ENCODE measurements at regions not wholly inside any gene's neighbourhood (a gene's known extent, or its start where the extent isn't known, plus 50 kb on each side); places are given as distances from the start of the nearest gene placed in this dataset.

DNA sequence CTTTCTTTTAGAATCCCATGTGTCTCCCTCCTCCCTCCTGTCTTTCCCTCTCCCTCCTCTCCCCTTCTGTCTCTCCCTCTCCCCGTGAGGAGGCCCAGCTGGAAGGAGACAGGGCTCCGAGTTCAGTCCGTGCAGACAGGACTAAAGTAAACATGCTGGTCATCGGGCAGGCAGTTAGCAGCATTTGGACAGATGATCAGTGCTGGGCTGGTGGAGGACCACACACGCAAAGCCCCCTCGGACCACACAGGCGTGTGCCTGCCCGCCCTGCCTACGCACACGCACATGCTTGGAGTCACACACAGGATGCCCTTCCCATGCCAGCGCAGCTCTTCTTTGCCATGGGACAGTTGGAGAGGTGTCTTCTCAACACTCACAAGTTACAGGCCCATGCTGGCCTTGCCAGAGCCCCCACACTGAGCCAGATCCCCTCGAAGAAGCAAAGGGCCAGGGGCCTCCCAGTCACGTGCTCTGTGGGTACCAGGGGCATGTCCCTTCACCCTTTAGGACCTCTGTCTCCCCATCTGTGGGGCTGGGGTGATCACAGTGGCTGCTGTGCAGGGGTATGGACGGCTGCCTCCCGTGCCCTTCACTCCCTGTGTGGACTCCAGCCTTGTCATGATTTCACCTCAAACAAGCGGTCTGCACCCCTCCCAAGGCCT, 215.7 kb upstream of the FOXF1 start:
- DNase-seq, result no peak

DNA sequence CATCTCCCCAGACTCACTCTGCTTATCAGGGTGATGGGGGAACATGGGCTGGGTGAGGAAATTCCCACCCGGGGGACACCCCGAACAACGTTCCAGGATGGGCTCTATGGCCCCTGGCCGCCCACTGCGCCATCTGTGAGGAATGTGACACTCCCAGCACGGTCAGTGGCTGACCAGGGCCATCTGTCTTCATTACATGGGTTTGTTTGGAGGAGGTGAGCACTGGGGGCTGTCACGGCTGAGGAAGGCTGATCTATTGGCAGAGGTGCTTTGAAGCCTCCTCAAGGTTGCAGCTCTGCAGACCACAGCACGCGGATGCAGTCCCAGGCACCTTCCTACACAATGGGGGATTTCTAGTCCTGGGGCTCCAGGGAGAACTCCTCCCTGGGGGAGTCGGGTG, 214.1 kb upstream of the FOXF1 start:
- DNase-seq, result no peak

DNA sequence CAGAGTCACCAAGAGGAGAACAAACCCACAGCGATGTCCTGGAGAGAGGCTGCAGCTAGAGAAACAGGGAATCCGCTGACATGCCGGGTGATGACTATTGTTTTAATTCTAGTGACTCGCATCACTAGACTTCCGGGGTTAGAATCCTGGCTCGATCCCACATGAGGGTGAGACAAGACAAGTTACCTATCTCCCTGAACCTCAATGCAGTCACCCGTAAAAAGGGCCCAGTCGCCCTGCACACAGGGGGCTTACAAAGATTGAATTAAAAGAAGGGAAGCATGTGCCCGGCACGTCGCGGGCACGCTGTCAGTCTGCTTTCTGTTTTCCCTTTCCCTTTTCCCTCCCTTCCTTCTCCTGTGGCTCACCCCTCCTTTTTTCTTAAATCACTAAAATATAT, 212.9 kb upstream of the FOXF1 start:
- DNase-seq, result no peak

DNA sequence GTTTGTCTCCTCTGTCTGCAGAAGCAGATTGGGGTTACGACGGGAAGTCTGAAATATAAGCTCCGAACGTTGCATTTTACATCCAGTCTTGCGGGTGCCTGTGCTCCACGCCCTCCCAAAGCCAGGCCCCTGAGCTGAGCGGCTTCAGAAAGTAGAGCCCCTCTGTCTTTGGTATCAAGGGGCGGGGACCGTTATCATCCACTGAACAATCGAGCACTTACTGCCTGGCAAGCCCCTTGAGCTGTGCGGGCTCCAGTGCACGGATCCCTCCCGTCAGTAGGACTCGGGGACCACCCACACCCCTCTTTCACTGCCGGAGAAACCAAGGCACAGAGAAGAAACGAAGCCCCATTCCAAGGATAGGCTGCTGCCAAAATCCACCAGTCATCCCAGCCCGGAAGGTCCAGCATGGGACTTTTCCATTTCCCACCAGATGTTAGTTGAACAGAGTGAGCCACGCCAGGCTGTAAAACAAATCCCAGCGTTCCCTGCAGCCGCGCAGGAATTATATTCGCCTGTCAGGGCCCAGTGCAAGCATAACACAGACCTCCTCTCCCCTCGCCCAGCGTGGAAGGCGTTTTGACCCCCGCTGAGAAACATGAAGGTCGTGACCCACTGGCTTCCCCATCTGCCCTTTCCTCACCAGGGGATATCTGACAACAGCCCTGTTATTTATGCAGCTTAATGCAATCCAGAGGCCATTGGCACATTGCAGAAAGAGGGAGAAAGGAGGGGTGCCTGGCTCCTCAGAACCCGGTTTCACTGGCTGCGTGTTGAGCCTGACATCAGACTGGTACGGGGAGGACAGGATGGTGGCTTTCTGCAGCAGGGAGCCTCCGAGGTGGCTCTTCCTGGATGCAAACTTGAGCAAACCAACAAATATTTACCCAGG, 212.2 kb upstream of the FOXF1 start:
- no peak for DNase-seq

DNA sequence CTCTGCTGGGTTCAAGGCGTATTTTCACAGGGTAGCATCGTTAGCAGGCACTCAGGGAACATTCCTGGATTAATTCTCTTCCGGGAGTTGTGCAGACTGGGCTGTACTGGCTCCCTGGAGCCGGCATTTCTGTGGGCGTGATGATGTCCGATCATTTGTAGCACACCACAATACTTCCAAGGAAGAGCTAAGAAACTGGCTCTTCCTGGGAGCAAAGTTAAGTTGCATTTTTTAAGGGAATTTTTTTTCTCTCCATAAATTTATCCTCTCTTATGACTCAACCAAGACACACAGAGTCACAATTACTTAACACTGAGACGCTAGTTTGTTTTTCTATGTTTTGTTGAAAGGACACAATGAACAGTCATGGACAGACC, 211.6 kb upstream of the FOXF1 start:
- DNase-seq, result no peak

DNA sequence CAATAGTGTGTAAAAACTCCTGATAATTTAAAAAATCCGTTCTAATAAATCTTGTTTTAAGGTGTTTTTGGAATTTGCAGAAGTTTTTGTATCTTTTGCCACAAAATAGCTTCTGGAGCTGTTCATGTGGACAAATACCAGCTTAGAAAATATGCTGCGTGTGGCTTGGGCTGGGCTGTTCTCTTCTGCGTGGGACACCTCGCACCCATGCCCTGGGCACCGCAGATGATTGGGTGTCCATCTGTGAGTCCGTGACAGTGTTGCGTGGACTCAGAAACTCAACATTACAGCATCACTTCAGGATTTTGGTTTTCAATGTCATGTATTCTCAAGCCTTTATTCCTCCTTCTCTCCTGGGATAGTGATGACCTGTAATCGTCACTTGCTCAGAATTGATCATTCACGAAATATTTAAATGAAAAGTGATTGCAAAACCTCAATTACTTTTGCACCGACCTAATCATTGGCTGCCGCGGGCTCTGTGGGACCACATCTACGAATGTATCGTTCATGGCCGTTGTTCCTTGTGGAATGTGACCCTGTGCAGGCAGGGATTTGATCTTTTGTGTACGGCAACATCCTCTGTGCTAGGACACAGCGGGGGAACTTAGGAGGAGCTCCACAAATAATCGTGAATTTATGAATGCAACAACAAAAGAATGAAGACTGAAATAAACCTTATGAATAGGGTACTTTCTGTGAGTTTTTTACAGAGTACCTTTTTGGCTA, 210.3 kb upstream of the FOXF1 start:
- DNase-seq, result no peak

DNA sequence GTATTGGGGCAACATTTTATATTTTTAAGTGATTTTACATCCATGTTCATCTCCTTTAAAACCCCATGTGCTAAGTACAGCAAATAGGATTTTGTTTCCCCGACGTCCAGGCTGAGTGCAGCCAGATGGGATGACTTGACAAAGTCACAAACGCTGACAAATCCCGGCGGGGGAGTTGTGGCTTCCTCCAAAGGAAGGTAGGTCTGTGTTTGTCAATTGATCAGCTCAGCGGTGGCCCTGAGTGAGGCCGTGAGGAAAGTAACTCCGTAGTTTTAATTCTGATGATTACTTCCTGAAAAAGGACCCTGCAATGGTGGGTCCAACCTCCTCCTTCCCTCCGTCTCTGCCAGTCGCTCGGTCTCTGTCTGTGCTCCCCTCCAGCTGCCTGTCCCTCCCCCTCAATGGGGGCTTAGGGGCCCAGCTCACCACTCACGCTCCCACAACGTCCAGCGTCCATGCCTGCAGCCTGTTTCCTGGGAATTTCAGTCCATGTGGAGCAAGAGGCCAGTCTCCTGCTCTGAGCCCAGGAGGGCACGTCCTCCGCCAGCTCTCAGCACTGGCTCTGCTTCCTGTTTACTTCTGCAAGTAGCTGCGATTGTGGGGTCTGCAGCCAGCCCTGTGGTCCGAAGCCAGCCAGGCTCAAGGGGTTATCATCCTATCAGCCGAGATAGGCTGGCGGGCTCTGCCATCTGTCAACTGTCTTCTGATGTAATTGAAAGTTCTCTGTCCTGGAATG, 209.4 kb upstream of the FOXF1 start:
- no peak for DNase-seq

DNA sequence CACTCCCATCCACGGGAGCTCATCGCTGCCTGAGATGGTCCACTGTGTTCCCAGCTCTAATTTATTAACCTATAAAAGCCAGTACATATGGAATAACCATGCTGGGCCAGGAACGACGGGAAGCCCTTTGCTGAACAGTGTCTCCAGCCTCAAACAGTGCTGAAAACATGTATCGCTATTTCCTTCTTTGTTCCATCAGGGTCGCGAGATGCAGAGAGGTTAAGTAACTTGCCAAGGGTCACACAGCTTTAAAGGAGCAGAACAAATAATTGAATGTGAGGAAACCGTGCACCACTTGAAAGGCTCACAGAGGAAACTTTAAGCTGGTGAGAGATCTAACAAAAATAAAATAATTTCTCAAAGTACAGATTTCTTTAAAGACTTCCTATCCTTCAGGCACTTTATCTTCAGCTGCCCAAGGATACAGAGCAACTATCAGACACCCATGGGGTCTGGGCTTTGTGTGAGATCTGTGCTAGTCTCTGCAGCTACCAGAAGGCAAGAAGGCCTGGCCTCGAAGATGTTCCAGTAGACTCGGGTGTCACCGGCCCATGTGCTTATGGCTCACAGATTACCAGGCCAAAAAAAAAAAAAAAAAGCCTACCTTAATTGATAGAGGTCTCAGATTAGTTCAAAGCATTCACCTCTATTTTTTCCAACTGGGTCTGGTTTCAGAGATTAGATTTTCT, 207.8 kb upstream of the FOXF1 start:
- no peak for DNase-seq

DNA sequence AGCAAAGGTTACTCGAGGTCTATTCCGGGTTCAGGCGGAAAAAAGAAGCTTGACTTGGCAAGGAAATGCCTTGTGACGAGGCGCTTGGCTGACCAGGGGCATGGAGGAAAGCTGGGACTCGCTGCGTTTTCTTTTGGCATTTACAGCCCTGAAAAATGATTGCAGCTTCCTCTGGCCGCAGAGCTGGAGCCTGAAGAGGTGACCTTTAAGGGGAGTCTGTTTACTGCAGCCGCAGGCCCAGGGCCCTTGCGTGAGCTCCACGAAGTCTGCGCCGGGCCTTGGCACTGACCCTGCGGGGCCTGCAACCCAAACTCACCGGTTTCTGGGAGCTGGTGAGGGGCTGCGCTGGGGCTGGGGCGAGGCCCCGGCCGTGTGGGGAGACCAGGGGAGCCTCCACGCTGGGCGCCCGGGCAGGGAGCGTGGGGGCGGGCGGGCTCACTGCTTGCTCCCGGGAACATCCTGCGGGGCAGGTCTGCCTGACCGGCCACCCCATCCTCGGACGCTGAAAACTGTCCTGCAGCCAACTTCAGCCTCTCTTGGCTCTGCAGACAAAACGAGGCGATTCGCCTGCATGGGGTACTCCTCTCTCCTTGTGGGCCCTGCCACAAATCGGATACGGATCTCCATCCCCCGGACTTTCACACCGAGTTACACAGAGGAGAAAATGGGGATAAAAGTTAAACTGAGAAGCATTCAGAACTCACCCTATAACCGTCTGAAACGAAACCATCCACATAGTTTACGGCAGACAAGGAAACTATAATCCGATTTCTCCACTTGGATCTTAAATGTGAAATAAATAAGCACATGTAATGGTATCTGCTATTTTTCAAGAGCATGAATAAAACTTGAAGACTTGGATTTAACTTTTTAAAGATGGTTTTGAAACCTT, 206.3 kb upstream of the FOXF1 start:
- DNase-seq, result no peak

DNA sequence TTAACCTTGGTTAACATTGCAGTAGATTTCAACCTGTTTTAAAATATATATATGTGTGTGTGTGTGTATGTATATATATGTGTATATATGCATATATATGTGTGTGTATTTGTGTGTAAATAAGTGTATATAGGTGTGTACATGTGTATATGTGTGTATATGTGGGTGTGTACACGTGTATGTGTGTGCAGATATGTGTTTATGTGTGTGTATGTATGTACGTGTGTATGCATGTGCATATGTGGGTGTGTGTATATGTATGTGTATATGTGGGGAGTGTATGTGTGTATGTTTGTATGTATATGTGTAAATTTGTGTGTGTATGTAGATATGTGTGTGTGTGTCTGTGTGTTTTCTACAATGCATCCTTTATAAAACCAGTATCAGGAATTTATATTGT, 205.5 kb upstream of the FOXF1 start:
- no peak for DNase-seq

DNA sequence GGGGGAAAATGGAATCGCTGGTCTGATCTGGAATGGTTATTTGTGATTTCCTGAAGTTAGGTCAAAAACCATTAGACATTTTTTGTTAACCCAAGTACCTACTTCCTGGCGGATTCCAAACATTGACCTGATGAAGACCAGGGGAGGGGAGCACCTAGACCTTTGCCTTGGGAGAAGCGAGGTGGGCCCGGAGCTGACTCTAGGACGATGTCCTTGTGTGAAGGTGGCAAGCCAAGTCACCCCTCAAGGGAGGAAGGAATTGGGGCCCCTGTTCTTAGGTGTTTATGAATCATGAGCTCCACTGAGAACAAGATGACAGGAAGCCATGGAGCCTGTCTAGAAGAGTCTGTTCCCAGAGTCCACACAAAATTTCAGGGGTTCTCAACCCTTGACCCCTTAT, 204.9 kb upstream of the FOXF1 start:
- DNase-seq, result no peak

DNA sequence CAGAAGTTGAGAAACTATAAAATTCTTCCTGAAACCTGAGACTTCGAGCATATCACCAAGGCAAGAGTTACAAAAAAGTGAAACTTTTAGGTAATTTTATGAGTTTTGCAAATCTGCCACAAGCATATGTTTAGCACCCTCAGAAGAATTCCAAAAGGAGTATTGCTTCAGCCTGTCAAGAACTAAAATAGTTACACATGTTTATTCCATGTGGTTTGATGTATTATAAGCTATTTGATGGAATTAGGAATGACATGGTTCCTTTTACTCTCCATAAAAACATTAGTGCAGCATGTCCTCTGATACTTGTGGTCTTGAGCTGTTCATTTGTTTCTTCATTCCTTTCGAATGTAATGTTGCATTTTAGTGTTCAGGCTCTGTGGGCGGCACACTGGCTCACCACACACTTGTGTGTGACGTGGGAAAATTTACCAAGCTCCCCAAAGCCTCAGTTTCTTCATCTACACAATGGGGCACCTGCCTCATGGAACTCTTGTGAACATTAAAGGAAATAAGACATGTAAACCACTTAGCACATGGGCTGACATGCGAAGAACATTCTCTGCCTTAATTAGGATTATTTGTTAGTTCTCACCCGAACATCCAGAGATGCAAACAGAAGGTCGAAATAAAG, 204.2 kb upstream of the FOXF1 start:
- DNase-seq, result no peak

DNA sequence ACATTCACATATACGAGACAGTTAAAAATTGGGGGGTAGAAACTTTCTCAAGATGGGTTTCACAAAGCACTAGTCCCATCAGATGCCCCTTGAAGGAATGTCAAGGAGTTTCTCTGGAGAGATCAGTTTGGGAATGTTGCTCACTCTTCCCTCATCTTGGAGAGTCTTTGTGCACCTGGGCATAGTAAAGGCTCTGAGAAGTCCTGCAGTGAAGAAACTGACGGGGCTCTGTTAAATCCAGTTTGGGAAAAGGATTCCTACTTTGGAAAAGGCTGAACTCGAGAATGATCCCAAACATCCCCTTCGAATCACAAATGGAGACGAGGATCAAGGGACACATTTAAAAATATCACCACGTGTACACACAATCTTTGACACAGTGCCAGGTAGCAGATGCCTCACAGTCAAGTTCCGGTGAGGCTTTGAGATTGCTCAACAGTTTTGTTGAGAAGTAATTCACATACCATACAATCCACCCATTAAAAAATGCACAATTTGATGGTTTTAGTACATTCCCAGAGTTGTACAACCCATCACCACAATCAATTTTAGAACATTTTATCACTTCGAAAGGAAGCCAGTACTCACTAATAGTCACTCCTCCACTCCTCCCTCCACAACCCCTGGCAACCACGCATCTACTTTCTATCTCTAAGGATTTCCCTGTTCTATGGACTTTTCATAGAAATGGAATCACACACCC, 203.4 kb upstream of the FOXF1 start:
- DNase-seq, result no peak

DNA sequence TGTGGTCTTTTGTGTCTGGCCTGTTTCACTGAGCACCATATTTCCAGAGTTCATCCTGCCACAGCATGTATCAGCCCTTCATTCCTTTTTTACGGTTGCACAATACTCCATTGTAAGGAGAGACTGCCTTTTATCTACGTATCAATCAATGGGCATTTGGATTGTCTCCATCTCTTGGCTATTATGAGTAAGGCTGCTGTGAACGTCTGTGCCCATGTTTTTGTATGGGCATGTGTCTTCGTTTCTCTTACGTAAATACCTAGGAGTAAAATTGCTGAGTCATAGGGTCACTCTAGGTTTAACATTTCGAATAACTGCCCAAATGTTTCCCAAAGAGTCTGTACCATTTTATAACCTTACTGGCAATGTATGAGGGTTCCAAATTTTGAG, 202.8 kb upstream of the FOXF1 start:
- DNase-seq, result no peak

DNA sequence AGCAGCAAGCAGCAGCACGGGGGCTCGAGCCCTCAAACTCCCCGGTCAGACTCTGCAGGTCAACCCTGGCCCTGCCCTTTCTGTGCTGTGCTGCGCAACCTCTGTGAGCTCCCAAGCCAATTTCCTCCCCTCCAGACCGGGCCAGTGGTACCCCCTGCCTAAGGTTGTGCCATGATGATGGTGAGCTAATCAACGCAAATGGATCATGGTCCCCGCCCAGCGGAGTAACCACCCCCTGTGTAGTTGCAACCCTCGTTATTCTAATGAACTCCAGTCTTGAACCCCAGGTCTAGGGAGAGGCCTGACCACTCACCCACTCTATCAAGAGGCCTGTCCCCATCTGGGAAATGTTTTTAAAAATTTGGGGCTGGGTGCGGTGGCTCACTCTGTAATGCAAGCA, 201.8 kb upstream of the FOXF1 start:
- no peak for DNase-seq

DNA sequence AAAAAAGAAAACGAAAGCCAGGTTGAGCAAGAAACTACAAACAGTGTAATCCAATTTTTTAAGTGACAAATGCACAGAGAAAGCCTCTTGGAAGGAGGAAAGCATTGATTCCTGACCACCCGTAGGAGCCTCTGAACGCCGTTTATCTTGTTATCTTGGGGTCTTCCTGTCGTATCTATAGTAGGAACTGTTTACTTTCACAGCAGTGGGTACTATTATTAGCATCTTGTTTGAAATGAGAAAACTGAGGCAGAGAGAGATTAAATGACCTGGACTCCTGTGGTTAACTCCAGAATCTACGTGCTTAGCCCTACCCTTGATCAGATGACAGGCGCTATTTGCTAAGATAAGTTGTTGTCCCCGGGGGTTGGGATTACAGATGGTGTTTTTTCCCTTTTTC, 196.7 kb upstream of the FOXF1 start:
- no peak for DNase-seq

DNA sequence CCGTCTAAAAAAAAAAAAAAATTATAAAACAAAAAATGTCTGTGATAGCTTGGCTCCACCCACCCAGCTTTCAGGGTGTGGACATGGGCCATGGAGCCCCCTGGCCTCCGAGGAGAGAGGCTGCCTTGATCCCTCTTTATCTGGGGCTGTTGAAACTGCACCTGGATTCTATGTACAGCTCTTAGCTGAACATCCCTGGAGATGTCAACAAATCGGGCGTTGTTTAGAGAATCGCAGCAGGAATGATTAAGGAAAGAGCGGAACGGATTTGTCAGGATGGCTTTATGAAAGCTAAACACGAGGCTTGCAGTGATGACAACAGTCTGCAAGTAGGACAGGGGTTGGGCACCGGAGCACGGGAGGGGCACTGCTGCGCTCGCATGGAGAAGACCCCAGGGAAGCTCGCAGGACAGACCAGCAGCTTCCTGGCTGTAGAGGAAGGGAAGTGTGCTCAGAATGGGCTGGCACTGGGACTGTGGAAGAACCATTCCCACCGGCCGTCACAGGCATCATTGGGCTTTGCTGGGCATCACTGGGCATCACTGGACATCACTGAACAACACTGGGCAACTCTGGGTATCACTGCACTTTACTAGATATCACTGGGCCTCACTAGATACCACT, 195.8 kb upstream of the FOXF1 start:
- no peak for DNase-seq

DNA sequence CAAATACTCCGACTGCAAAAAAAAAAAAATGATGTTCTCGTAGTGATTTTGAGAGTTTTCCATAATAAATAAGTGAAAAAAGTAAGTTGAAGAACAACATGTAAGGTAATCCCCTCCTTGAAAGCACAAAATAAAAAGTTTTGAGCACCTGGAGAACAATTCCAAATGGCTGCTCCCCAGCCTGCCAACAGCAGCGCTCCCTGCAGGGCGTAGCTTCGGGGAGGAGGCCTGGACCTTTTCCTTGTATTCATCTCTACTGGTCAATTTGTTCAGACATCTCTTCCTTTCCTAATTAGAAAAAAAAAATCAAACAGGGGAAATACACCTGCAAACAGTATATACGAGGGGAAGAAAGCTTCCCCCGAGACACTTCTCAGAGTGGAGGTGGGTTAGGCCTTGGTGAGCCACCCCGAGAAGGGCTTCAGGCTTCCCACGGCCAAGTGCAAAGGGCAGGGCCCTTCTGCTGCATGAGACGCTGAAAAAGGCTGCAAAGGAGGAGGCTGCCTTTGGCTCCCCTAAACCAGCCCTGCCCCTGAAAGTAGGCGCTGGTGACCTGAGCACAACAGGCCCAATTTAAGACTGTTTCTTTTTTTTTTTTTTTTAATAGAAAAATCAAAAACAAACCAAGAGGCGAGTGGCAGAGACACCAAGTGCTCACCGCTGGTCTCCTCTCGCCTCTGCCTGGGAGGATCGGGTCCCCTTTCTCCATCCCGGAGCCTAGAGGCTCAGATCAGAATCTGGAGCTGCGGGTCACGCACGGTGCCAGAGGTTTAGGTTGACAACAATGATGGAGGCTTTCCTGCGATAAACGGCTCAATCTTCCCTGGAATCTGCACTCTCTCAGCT, 193.1 kb upstream of the FOXF1 start:
- DNase-seq, result no peak

Data from muscle of arm (tissue), 1 donor.